Kidney (tissue), 13 donors: ENCODE measurements at regions not wholly inside any gene's neighbourhood (a gene's known extent, or its start where the extent isn't known, plus 50 kb on each side); places are given as distances from the start of the nearest gene placed in this dataset.

Experiments
- DNase-seq, 5 donors: peaks; one replicate each; pipeline ENCODE4 v3.0.0-alpha.2; 2013 to 2020
- FAIRE-seq: peaks from 2 replicates; lab custom pipeline; 2012; peaks lifted over from hg19 to GRCh38; lab: Jason Lieb, UNC
- H3K27ac ChIP-seq, 2 donors: one replicate each; pipeline ENCODE4 v1.7.0; 2013; ENCODE audit warnings: low read depth in 2 of 2, low read length in 2 of 2, inconsistent platforms in 1 of 2
- H3K27me3 ChIP-seq: one replicate; pipeline ENCODE4 v1.7.1; 2013; ENCODE audit warnings: low read length, inconsistent platforms; ENCODE audit not compliant: control insufficient read depth, insufficient read depth
- H3K36me3 ChIP-seq, 3 donors: one replicate each; pipeline versions ENCODE4 v1.7.0 to v1.7.1; 2013; ENCODE audit warnings: low read length in 3 of 3, control low read depth in 1 of 3, inconsistent platforms in 1 of 3; ENCODE audit not compliant: insufficient read depth in 3 of 3, control insufficient read depth in 2 of 3
- H3K4me1 ChIP-seq, 3 donors: one replicate each; pipeline versions ENCODE4 v1.7.0 to v1.7.1; 2013; ENCODE audit warnings: low read length in 3 of 3, inconsistent platforms in 1 of 3, low read depth in 1 of 3; ENCODE audit not compliant: control insufficient read depth in 2 of 3, insufficient read depth in 2 of 3
- H3K4me3 ChIP-seq, 3 donors: one replicate each; pipeline versions ENCODE4 v1.7.0 to v1.8.1; 2013; ENCODE audit warnings: low read length in 3 of 3, control low read depth in 1 of 3, inconsistent platforms in 1 of 3
- H3K9ac ChIP-seq, 3 donors: one replicate each; pipeline versions ENCODE4 v1.7.0 to v1.7.1; 2013; ENCODE audit warnings: low read length in 3 of 3, control low read depth in 1 of 3, inconsistent platforms in 1 of 3
- H3K9me3 ChIP-seq, 3 donors: one replicate each; pipeline versions ENCODE4 v1.7.0 to v1.7.1; 2013; ENCODE audit warnings: low read length in 3 of 3, control low read depth in 1 of 3, inconsistent platforms in 1 of 3; ENCODE audit not compliant: control insufficient read depth in 2 of 3, insufficient read depth in 1 of 3
- intact Hi-C: fragments of 100-400 bp; cut with DNase I; formaldehyde crosslinking; loops from one replicate; pipeline ENCODE4 v1.11.1; 2022
- TF ChIP-seq, protein P1 (sequence below): IDR thresholded peaks from 3 replicates; pipeline ENCODE4 v1.5.1; 2012; ENCODE audit warnings: mild to moderate bottlenecking, moderate library complexity, borderline replicate concordance; ENCODE audit not compliant: insufficient read depth; ENCODE audit errors: extremely low read depth
- donor health status: control.
- donor health status: control.
- donor health status: control.
- donor health status: control.
- donor health status: control.
- donor health status: DM: yes; HTN: yes; CAD: no.
- donor health status: Normal renal cell carcinoma (clear cell type).

DNA sequence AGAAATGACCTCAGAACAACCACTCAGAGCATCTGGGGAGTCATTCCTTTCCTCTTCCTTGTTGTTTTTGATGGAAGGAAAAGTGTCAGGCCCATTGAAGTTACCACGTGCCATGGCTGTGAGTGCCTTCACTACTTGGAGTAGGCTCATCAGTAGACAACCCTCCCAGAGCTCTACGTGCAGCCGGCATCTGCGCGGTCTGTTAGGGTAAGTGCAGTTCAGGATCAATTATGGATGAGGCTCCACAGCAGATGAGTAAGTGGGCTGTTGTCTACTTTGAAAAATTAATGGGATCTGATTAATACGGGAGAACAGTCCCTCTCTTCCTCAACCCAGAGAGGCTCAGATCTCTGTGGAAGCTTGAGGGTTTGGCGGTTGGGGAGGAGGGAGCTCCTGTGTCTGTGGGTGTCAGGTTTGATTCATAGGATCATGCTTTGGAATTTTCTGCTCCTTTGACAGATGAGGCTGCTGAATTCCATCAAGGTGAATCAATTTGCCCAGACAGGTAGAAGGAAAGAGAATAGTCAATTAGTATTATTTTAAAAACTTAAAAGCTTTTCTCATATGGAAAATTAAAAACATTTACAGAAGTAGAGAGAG is 93.8 kb upstream of the TOX2 start:
- H3K4me3 ChIP-seq = no peak overlapping the region
- H3K4me1 ChIP-seq = no peaks in the 10 kb centered on the region
- no peak for FAIRE-seq
- DNase-seq = no peak
- H3K36me3 ChIP-seq = no peaks in the 10 kb centered on the region
- no peaks in the 10 kb centered on the region for H3K27me3 ChIP-seq
- H3K9me3 ChIP-seq = no peaks in the 10 kb centered on the region
- no peak overlapping the region for H3K27ac ChIP-seq
- TF ChIP-seq, protein P1, sequence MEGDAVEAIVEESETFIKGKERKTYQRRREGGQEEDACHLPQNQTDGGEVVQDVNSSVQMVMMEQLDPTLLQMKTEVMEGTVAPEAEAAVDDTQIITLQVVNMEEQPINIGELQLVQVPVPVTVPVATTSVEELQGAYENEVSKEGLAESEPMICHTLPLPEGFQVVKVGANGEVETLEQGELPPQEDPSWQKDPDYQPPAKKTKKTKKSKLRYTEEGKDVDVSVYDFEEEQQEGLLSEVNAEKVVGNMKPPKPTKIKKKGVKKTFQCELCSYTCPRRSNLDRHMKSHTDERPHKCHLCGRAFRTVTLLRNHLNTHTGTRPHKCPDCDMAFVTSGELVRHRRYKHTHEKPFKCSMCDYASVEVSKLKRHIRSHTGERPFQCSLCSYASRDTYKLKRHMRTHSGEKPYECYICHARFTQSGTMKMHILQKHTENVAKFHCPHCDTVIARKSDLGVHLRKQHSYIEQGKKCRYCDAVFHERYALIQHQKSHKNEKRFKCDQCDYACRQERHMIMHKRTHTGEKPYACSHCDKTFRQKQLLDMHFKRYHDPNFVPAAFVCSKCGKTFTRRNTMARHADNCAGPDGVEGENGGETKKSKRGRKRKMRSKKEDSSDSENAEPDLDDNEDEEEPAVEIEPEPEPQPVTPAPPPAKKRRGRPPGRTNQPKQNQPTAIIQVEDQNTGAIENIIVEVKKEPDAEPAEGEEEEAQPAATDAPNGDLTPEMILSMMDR = no peak
- no peak overlapping the region for H3K9ac ChIP-seq
- intact Hi-C loops = no loop called here

DNA sequence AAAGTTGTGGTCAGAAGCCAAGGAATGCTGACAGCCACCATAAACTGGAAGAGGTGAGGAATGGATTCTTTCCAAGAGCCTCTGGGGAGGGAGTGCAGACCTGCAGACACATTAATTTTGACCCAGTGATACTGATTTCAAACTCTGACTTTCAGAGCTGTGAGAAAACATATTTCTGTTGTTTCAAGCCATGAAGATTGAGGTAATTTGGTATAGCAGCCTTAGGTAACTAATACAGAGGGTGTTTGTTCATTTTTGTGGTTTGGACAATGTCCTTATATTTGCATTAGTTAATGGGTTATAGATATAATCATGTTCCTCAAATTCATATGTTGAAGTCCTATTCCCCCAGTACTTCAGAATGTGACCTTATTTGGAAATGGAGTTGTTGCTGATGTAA is 85.4 kb upstream of the GTSF1L start:
- no peaks in the 10 kb centered on the region for H3K4me1 ChIP-seq
- peaks cover 0 to 16% (median 6%) of the 10 kb centered on the region in 3 donors for H3K9me3 ChIP-seq
- no peaks in the 10 kb centered on the region for H3K27me3 ChIP-seq
- H3K36me3 ChIP-seq = no peaks in the 10 kb centered on the region
- H3K27ac ChIP-seq = no peak overlapping the region
- TF ChIP-seq, protein P1 = no peak
- DNase-seq = no peak
- no peak overlapping the region for H3K4me3 ChIP-seq
- intact Hi-C loops = no loop called here
- no peak for FAIRE-seq
- no peak overlapping the region for H3K9ac ChIP-seq

DNA sequence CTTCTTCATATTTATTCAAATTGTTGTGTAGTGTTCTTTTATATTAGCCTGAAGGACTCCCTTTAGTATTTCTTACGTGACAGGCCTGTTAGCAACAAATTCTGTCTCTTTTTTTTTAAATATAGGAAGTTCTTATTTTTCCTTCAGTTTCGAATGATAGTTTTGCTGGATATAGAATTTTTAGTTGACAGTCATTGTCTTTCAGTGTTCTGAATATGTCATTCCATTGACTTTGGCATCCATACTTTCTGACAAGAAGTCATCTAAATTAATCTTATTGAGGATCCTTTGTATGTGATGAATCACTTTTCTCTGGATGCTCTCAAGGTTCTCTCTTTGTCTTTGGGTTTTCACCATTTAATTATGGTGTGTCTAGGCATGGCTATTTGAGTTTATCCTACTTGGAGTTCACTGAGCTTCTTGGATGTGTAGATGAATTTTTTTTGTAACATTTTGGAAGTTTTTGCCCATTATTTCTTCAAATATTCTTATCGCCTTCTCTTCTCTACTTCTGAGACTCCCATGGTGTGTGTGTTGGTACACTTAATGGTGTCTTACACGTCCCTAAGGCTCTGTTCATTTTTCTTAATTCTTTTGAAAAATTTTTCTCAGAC is 82.5 kb upstream of the GTSF1L start:
- DNase-seq = no peak
- Histone ChIP-seq H3K27me3 (no peaks in the 10 kb centered on the region), H3K36me3 (no peaks in the 10 kb centered on the region), H3K9ac (no peak overlapping the region), H3K4me3 (no peak overlapping the region), H3K9me3 (peaks cover 0 to 28% (median 6%) of the 10 kb centered on the region in 3 donors), H3K4me1 (no peaks in the 10 kb centered on the region), H3K27ac (no peak overlapping the region)
- intact Hi-C loops = no loop called here
- TF ChIP-seq, protein P1 = no peak
- no peak for FAIRE-seq

DNA sequence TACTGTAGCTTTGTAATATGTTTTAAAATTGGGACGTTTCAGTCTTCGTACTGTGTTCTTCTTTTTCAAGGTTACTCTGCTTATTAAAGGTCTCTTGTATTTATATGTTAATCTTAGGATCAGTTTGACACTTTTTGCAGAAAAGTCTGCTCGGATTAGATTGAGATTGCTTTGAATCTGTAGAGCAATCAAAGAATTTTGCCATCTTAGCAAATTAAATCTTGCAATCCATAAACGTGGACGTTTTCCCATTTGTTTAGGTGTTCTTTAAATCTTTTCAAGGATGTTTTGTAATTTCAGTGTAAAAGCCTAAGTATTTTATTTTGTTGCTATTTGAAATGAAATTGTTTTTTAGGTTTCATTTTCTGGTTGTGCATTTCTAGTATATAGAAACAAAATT is 78.0 kb upstream of the GTSF1L start:
- no peaks in the 10 kb centered on the region for H3K4me1 ChIP-seq
- H3K9me3 ChIP-seq = peaks cover 0 to 33% (median 3%) of the 10 kb centered on the region in 3 donors
- FAIRE-seq = no peak
- H3K36me3 ChIP-seq = no peaks in the 10 kb centered on the region
- TF ChIP-seq, protein P1 = no peak
- intact Hi-C loops = no loop called here
- DNase-seq = no peak
- H3K9ac ChIP-seq = no peak overlapping the region
- H3K27me3 ChIP-seq = no peaks in the 10 kb centered on the region
- no peak overlapping the region for H3K4me3 ChIP-seq
- H3K27ac ChIP-seq = no peak overlapping the region
